Kidney glomerular epithelial cell (primary cell): ENCODE measurements at regions not wholly inside any gene's neighbourhood (a gene's known extent, or its start where the extent isn't known, plus 50 kb on each side); places are given as distances from the start of the nearest gene placed in this dataset.
"Not testable (repeated sequence)": the region's sequence is repeated elsewhere in the genome, so short reads cannot be mapped to it uniquely, and the experiment has no call there.

ENCODE experiments used
- DNase-seq: peaks from one replicate; lab custom pipeline; 2025; lab: John Stamatoyannopoulos, UW

- DNase-seq, result no peak
Measured at GRCh38 chr18:71075147-71075546, 786.3 kb downstream of the SOCS6 start.

DNA sequence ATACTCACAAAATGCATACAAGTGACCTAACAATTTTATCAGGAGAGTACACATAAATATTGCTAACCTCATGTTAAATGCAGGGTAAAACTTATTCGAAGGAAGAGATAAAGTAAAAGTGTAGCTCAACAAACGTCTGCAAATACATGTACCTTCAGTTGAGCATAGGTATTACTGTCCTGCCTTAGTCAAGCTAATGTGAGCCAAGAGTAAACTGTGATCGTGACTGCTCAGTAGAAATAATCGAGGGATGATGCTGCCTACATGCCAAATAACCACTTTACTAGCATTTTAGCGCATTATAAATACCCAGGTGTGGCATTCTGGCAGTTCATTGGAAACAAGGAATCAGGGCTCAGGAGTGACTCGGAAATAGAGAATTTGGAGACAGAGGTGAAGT, 779.5 kb downstream of the SOCS6 start:
- no peak for DNase-seq

DNA sequence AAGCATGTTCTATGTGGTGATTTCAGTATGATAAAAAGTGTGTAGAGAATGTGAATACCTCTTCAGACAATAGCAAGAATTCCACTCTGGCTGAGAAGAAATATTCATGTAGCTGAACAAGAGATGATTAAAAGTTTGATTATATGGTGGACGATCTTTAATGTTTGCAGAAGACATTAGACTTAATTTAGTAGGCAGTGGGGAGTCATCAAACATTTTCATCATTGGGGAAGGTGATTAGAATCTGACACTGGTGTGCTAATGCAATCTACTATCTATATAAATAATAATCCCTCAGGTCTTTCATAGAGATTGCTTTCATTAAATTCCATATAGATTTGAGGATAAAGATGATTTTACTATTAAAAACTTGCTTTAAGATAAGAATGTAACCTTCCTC, 761.0 kb downstream of the SOCS6 start:
- DNase-seq, result no peak

- no peak for DNase-seq
Measured at GRCh38 chr18:71047882-71048281, 759.0 kb downstream of the SOCS6 start.

DNA sequence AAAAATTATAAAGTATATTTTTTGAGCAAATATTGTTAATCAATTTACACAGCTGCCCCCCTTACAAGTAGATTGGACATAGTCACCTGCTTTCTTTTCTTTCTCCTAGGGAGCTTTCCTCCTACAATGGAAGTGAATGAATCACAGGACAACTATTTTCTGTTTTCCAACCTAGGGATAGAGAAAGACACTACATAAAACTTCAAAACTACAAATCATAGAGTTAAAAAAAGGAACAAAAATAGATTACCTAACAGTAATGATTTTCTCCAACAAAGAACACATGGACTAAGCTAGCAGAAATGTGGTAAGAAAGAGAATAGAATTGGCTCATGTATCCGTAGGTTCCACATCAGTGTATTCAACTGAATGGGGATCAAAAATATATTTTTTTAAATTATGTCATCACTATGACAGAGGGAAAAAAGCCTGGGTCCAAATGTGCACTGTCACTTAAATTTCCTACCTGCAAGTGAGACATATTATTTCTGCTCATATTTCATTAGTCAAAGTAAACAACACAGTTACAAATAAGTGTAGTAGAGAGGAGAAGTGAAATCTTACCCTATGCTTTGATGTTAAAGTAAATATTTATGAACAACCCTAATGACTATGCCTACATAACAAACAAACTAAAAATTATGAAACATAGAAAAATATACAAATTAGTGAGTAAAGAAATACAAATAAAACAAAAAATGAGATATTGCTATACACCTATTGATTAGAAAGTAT, 756.7 kb downstream of the SOCS6 start:
- peak; percentile 83 for DNase-seq

DNA sequence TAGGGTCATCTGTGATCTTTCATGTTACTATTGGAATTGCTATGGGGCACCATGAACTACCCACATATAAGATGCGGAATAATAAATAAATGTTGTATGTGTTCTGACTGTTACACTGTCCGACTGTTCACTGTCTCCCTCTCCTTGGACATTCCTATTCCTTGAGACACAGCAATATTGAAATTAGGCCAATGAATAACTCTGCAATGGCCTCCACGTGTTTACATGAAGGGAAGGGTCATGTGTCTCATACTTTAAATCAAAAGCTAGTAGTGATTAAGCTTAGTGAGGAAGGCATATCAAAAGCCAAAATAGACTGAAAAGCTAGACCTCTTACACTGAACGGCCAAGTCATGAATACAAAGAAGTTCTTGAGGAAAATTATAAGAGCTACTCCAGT, 751.3 kb downstream of the SOCS6 start:
- no peak for DNase-seq

GRCh38 chr18:71038196-71038595, 749.4 kb downstream of the SOCS6 start:
- DNase-seq, result no peak

DNA sequence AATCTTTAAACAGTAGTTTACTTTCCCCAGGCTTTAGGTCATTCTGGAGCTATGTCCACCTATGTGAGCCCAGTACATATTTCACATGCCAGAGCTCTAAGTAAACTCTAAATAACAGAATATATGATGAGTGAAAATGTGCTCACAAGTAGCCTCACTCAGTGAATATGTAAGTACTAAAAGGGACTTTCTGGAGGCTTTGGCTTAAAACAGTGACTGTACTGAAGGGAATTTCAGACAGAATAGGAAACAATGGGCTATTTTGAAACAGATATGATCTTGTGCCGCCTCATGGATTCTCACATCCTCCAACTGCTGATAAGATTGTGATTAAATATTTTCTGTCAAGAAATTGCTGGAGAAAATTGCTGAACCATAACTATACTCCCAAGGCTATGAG, 747.9 kb downstream of the SOCS6 start:
- peak; percentile 95 for DNase-seq

- DNase-seq, result not testable (repeated sequence)
Measured at GRCh38 chr18:71031296-71032191, 742.7 kb downstream of the SOCS6 start.

DNA sequence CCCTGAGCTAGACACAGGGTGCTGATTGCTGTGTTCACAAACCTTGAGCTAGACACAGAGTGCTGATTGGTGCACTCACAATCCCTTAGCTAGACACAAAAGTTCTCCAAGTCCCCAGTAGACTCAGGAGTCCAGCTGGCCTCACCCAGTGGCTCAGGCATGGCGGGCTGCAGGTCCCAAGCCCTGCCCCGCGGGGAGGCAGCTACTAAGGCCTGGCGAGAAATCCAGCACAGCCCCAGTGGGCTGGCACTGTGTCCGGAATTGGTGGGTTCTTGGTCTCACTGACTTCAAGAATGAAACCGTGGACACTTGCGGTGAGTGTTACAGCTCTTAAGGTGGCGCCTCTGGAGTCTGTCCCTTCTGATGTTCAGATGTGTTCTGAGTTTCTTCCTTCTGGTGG, 741.2 kb downstream of the SOCS6 start:
- not testable (repeated sequence) for DNase-seq

DNA sequence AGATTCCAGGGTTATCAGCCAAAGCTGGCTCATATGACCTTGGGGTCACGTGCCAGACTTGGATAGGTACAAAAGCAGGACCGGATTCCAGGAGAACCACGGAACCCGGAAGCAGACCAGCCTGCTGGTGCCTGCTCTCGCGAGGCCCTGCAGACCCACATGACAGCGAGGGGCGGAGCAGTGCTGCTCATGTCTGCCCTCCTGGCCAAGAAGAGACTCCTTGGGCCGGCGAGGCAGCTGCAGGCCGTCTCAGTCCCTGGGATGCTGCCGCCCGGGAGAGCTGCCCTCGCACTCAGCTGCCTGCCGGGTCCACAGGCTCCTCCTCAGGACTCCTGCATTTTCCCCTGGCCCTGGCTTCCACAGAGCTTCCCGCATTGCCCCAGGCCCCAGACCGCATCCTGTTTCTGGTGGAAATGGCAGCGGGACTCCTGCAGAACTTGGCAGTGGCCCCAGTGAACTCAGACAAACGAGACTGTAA, 739.5 kb downstream of the SOCS6 start:
- DNase-seq, result no peak

DNA sequence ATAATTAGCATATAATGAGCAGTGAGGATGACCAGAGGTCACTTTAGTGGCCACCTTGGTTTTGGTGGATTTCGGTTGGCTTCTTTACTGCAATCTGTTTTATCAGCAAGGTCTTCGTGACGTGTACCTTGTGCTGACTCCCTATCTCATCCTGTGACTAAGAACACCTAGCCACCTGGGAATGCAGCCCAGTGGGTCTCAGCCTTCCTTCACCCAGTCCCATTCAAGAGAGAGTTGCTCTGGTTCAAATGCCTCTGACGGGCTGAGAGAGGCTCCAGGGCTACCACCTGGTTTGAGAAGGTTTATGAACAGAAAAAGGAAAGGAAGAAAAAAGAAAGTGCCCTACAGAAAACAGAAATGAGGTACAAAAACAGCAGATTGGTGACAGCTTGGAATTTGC, 738.7 kb downstream of the SOCS6 start:
- no peak for DNase-seq

GRCh38 chr18:71025505-71026225, 736.8 kb downstream of the SOCS6 start:
- no peak for DNase-seq

GRCh38 chr18:71022389-71022788, 733.5 kb downstream of the SOCS6 start:
- DNase-seq, result no peak

GRCh38 chr18:71021030-71021362, 732.2 kb downstream of the SOCS6 start:
- no peak for DNase-seq

DNA sequence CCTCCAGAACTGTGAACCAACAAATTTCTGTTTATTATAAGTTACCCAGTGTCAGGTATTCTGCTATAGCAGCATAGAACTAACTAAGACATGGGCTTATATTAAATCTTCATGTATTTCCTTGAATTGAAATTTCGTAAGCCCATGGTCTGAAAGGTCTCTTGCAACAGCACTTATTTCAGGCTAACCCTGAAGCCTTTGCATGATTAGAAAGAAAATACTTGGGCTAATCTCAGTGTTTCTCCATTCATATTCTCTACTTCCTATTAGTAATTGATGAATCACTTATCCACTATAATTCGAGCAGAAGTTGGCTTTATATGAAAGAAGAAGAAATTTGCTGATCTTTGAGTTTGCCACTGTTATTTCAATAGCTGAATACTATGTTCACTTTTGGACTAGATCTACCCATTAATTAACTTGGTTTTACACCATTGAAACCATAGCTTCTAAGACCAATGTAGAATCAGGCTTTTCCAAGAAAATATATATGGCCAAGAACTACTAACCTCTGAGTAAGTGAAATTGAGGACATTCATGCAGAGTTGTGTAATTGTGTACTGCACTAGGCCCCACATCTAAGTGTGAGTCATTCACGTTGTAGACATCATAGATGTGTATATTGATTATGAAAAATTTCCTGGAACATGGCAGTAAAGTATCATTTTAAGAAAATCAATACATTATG, 731.6 kb downstream of the SOCS6 start:
- DNase-seq, result no peak

GRCh38 chr18:71018816-71019215, 730.0 kb downstream of the SOCS6 start:
- DNase-seq, result no peak

DNA sequence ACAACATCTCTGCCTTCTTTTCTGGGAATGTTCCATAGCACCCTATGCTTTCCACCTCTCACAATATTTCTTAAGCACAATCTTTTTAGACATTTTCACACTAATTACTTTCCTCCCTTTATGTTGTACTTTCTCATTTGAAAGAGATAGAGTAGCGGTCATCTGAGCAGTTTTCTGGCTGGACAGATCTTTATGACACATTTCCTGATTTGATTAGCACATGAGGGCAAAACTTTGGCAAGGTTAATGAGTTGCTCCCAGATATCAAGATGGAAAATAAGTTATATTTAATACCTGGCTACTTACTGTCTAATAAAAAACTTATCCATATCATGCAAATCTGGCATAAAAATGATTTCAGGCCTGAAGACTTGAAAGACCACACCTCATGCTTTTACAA, 723.9 kb downstream of the SOCS6 start:
- DNase-seq, result no peak

DNA sequence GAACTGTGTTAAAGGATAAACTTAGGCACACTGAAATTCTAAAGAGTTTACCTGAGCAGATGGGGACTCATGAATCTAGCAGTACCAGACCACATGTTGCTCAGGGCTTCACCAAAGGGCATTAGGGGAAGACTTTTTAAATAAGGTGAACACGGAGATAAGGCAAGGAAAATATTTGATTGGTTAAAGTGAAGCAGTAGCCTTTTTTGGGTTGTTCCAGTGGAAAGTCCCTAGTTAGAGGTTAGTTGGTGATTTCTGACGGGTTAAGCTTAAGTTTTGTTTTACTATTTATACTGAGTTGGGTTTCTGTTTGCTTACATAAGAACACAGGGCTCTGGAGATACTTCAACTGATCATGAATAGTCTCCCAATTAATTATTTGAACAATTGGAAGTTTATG, 722.5 kb downstream of the SOCS6 start:
- DNase-seq, result no peak

DNA sequence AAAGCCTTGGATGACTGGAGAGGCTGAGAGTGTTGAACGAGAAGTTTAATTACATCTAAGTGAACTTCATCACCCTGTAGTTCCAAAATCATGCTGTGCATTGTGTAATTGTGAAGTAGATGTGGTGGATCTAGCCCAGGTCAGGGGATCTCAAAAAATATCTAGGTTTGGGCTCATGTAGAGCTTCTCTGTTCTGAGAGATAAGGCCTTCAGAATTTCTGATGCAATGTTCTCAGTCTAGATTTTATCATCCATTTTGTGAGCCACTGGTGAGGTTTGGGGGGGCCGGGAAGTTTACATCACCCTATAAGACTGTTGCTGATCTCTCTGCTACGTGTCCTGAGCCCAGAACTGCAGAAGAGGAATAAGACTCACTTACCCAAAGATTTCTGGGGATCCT, 719.4 kb downstream of the SOCS6 start:
- no peak for DNase-seq

DNA sequence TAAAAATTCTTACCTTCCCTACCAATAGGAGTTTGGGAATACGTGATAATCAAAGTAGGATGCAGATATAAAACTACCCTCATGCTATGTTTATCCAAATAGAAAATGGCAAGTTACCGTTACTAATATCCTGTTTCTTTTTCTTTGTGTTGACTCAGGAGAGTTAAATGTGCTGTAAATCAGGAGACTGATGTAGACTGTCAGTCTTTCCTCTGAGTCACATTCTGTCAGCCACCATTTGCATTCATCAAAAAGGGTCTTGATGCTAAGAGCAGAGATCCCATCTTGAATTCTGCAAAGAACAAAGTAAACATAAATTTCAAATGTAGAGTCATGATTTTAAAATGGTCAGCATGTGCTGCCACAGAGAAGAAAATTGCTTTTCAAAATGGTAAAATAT, 712.8 kb downstream of the SOCS6 start:
- DNase-seq, result peak; percentile 77

DNA sequence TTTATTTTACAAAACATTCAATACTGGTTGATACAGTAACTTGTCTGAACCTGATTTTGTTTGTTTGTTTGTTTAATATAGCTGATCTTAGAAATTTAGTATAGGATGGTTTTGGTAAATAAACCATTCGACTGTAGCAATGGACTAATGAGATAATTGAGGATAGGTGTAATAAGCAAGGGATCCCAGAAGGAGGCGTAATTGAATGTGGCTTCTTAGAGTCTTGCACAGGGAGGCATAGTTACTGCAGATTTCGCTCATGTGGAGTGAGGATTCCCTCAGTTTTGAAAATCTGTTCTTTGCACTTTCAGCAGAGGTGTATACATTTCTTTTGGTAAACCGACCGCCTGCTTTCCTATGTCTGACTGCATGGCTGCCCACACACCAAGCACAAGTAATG, 709.6 kb downstream of the SOCS6 start:
- peak; percentile 57 for DNase-seq
